ENCODE measurements at regions not wholly inside any gene's neighbourhood (a gene's known extent, or its start where the extent isn't known, plus 50 kb on each side); places are given as distances from the start of the nearest gene placed in this dataset.

DNA sequence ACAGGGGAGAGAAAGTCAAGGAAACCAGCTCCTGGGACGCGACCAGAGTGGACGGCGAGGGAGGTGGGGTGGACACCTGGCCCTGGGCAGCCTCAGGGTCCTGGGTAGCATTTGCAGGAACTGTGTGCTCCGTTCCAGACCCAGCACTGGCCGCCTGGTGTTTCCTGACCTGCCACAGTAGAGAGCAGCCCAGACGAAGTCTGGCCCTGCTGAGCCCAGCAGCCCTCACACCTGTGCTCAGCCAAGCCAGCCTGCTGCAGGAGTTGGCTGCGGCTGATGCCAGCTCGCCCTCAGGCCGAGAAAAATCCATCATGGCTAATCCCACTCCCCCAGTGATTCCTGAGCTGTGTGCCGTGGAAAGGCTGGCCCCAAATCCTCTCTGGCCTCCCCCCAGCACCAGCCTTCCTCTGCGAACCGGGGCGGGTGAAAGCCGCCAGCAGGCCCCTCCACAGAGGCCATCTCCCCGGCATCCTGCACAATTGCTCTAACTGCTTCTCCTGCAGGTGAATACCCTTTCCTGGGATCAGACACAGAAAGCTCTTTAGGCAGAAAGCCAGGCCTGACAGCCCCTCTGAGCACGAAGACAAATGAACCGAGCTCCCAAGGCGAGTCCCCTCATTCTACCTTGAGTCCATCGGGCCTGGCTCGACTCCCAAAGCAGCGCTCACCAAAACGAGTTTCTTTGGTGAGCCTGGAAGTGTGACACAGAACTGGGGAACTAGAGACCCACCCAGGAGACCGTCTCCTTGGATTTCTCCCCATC is 88.6 kb downstream of the RTL6 start:
- H3K4me3 ChIP-seq (ENCODE audit: low read depth, low read length) = no peak overlapping the region
- TF ChIP-seq, protein P1, sequence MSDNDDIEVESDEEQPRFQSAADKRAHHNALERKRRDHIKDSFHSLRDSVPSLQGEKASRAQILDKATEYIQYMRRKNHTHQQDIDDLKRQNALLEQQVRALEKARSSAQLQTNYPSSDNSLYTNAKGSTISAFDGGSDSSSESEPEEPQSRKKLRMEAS (IDR thresholded peaks at IDR 0.05; ENCODE audit: low read depth, low read length) = no peak
- TF ChIP-seq, protein P2, sequence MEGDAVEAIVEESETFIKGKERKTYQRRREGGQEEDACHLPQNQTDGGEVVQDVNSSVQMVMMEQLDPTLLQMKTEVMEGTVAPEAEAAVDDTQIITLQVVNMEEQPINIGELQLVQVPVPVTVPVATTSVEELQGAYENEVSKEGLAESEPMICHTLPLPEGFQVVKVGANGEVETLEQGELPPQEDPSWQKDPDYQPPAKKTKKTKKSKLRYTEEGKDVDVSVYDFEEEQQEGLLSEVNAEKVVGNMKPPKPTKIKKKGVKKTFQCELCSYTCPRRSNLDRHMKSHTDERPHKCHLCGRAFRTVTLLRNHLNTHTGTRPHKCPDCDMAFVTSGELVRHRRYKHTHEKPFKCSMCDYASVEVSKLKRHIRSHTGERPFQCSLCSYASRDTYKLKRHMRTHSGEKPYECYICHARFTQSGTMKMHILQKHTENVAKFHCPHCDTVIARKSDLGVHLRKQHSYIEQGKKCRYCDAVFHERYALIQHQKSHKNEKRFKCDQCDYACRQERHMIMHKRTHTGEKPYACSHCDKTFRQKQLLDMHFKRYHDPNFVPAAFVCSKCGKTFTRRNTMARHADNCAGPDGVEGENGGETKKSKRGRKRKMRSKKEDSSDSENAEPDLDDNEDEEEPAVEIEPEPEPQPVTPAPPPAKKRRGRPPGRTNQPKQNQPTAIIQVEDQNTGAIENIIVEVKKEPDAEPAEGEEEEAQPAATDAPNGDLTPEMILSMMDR (IDR thresholded peaks at IDR 0.05; ENCODE audit: low read depth, low read length) = no peak
- TF ChIP-seq MYC (IDR thresholded peaks at IDR 0.05; ENCODE audit: low read depth, low read length) (no peak), POLR2A (IDR thresholded peaks at IDR 0.05; ENCODE audit: extremely low read depth, insufficient read length) (no peak)

DNA sequence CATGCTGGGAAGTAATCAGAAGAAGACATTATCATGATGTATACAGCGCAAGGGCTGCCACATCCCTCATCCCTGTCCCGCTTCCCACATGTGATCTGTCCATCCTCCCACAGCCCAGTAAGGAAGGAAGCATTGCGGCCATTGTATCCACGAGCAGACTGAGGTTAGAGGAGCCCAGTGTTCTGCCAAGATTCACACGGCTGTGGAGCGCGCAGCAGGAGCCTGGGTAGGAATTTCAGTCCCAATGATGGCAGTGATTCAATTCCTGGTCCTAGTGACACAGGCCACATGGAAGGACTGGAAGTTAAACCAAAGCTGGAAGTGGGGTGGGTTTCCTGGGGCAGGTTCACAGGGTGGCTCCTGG is 89.2 kb downstream of the RTL6 start:
- TF ChIP-seq, protein P2 (IDR thresholded peaks at IDR 0.05; ENCODE audit: low read depth, low read length) = no peak
- TF ChIP-seq POLR2A (IDR thresholded peaks at IDR 0.05; ENCODE audit: extremely low read depth, insufficient read length) (no peak), MYC (IDR thresholded peaks at IDR 0.05; ENCODE audit: low read depth, low read length) (no peak)
- TF ChIP-seq, protein P1 (IDR thresholded peaks at IDR 0.05; ENCODE audit: low read depth, low read length) = no peak
- no peak for DNase-seq (ENCODE audit: low read depth)

More for the DNA sequence above, 88.6 kb downstream of the RTL6 start:
- DNase-seq (ENCODE audit: low read depth) = no peak

DNA sequence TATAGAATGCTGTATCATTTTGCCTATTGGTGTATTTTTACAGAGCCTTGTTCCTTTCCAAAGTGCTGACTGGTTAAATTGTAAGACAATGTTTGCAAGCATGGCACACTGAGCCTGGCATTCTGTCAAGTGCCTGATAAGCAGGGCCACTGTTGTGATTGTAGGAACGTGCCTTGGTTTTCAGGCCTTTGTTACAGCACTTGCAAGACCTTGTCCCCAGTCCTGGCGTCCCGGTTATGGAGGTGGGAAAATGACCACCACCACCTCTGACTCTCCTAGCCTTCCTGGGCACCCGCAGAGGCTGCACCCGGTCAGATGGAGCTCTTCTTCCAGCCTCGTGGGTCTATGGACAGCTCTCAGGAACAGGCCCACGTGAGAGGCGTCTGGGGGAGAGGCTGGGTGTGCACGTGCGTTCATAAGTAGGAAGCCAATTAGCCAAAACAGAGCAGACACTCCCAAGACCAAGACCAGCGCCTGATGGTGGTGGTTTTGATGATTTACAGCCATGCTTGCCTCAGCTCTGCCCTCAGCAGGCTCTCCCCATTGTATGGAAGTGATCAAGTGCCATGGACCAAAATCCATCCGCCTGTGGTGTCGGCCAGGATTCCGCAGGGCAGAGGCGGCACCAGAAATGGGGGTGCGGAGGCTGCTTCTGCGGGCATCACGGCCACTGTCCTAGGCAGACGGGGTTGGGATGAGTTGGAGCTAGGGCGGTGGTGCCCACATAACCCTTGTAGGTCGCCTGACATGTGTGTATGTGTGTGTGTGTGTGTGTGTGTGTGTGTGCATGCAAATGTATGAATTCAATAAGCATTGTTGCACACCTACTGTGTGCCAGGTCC is 89.8 kb downstream of the RTL6 start:
- DNase-seq (ENCODE audit: low read depth) = no peak
- no peak for TF ChIP-seq MYC (IDR thresholded peaks at IDR 0.05; ENCODE audit: low read depth, low read length)

More for the DNA sequence above, 89.2 kb downstream of the RTL6 start:
- H3K4me3 ChIP-seq (ENCODE audit: low read depth, low read length) = no peak overlapping the region

GRCh38 chr22:44407171-44407986 is 90.7 kb downstream of the RTL6 start:
- no peak for DNase-seq (ENCODE audit: low read depth)
- TF ChIP-seq, protein P1 (IDR thresholded peaks at IDR 0.05; ENCODE audit: low read depth, low read length) = no peak
- TF ChIP-seq MYC (IDR thresholded peaks at IDR 0.05; ENCODE audit: low read depth, low read length) (no peak), POLR2A (IDR thresholded peaks at IDR 0.05; ENCODE audit: extremely low read depth, insufficient read length) (no peak)
- TF ChIP-seq, protein P2 (IDR thresholded peaks at IDR 0.05; ENCODE audit: low read depth, low read length) = no peak
- H3K4me3 ChIP-seq (ENCODE audit: low read depth, low read length) = no peak overlapping the region

More for the DNA sequence above, 89.8 kb downstream of the RTL6 start:
- H3K4me3 ChIP-seq (ENCODE audit: low read depth, low read length) = no peak overlapping the region

DNA sequence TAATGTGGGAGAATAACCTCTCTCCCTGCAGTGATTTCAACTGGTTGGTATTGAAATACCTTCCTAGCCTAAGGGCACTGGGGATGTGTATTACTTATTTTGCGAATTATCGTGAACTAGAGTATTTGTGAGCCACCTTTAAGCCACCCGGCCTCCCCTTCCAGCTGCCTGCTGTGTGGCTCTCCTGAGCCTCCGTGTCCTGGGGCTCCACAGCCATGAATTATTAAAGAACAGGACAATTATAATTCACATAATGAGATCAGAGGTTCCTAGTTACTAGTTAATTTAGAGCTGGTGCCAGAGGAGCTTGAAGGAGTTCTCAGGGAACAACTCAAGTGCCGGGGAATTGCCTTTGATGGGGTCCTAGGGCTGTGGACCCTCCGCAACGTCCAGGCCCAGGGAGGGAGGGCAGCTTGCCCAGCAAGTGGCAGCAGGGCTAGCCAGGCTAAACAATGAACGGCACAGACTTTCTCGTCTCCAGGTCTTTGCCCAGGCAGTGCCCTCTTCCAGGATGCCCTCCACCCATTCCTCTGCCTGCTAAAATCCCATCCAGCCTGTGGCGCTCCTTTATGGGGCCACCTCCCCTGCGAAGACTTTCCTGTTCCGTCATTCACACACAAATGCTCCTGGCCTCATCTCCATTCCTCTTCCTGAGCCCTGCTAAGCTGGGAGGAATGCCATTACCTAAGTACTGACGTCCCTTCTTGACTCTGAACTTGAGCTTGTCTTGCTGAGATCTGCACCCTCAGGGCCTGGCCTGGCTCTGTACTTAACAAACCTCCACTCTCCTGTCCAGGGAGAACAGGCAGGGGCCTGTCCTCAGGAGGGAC is 91.5 kb downstream of the RTL6 start:
- no peak for DNase-seq (ENCODE audit: low read depth)
- H3K4me3 ChIP-seq (ENCODE audit: low read depth, low read length) = no peak overlapping the region
- TF ChIP-seq POLR2A (IDR thresholded peaks at IDR 0.05; ENCODE audit: extremely low read depth, insufficient read length) = no peak
- TF ChIP-seq, protein P1 (IDR thresholded peaks at IDR 0.05; ENCODE audit: low read depth, low read length) = no peak
- TF ChIP-seq, protein P2 (IDR thresholded peaks at IDR 0.05; ENCODE audit: low read depth, low read length) = no peak
- TF ChIP-seq MYC (IDR thresholded peaks at IDR 0.05; ENCODE audit: low read depth, low read length) = no peak
